ENCODE measurements at regions not wholly inside any gene's neighbourhood (a gene's known extent, or its start where the extent isn't known, plus 50 kb on each side); places are given as distances from the start of the nearest gene placed in this dataset.

- no peaks in the 10 kb centered on the region for H3K4me1 ChIP-seq
- no peak for DNase-seq (ENCODE audit: extremely low spot score)
- no peaks in the 10 kb centered on the region for H3K9me3 ChIP-seq
- no peak overlapping the region for H3K4me3 ChIP-seq
- no peak overlapping the region for H3K27ac ChIP-seq (replicated peaks in 1 of 4)
- H3K27me3 ChIP-seq: no peaks in the 10 kb centered on the region
- TF ChIP-seq CTCF (IDR thresholded peaks at IDR 0.05) (no peak), POLR2A (IDR thresholded peaks at IDR 0.05; ENCODE audit: low read depth) (no peak), POLR2AphosphoS5 (IDR thresholded peaks at IDR 0.05) (no peak), EP300 (IDR thresholded peaks at IDR 0.05) (no peak)
- intact Hi-C loops (cut with DNase I): no loop called here
- WGBS: 80% methylated on average over 5 of the region's 5 CpGs
- no peaks in the 10 kb centered on the region for H3K36me3 ChIP-seq
Observed at GRCh38 chr3:182605882-182606611, 187.3 kb upstream of the ATP11B start.

- WGBS: 59% methylated on average over 2 of the region's 2 CpGs
- peaks cover 0 to 4% (median 0%) of the 10 kb centered on the region in 4 donors for H3K27me3 ChIP-seq
- TF ChIP-seq EP300 (IDR thresholded peaks at IDR 0.05) (no peak), POLR2AphosphoS5 (IDR thresholded peaks at IDR 0.05) (no peak), POLR2A (IDR thresholded peaks at IDR 0.05; ENCODE audit: low read depth) (no peak), CTCF (IDR thresholded peaks at IDR 0.05) (no peak)
- no peaks in the 10 kb centered on the region for H3K36me3 ChIP-seq
- H3K4me1 ChIP-seq: no peaks in the 10 kb centered on the region
- intact Hi-C loops (cut with DNase I): no loop called here
- no peaks in the 10 kb centered on the region for H3K9me3 ChIP-seq
- no peak overlapping the region for H3K4me3 ChIP-seq
- no peak for DNase-seq (ENCODE audit: extremely low spot score)
- no peak overlapping the region for H3K27ac ChIP-seq (replicated peaks in 1 of 4)
Observed at GRCh38 chr3:182606905-182607504, 186.3 kb upstream of the ATP11B start.

- Histone ChIP-seq H3K27me3 (peaks cover 0 to 4% (median 0%) of the 10 kb centered on the region in 4 donors), H3K4me3 (no peak overlapping the region), H3K9me3 (no peaks in the 10 kb centered on the region), H3K4me1 (no peaks in the 10 kb centered on the region), H3K27ac (replicated peaks in 1 of 4) (no peak overlapping the region), H3K36me3 (no peaks in the 10 kb centered on the region)
- intact Hi-C loops (cut with DNase I): no loop called here
- DNase-seq (ENCODE audit: extremely low spot score): no peak
- WGBS: 45% methylated on average over 2 of the region's 2 CpGs
- TF ChIP-seq EP300 (IDR thresholded peaks at IDR 0.05): no peak
- TF ChIP-seq CTCF (IDR thresholded peaks at IDR 0.05): no peak
- no peak for TF ChIP-seq POLR2A (IDR thresholded peaks at IDR 0.05; ENCODE audit: low read depth)
- TF ChIP-seq POLR2AphosphoS5 (IDR thresholded peaks at IDR 0.05): no peak
Observed at GRCh38 chr3:182608832-182609231, 184.5 kb upstream of the ATP11B start.

- Histone ChIP-seq H3K36me3 (no peaks in the 10 kb centered on the region), H3K4me1 (no peaks in the 10 kb centered on the region), H3K4me3 (no peak overlapping the region), H3K9me3 (no peaks in the 10 kb centered on the region), H3K27me3 (peaks cover 0 to 4% (median 0%) of the 10 kb centered on the region in 4 donors), H3K27ac (replicated peaks in 1 of 4) (no peak overlapping the region)
- DNase-seq (ENCODE audit: extremely low spot score): no peak
- intact Hi-C loops (cut with DNase I): no loop called here
- TF ChIP-seq POLR2AphosphoS5 (IDR thresholded peaks at IDR 0.05) (no peak), CTCF (IDR thresholded peaks at IDR 0.05) (no peak)
- 62% methylated on average over 6 of the region's 6 CpGs for WGBS
Observed at GRCh38 chr3:182609575-182610156, 183.6 kb upstream of the ATP11B start.

All from esophagus muscularis mucosa (tissue), 4 donors.